ENCODE measurements at regions not wholly inside any gene's neighbourhood (a gene's known extent, or its start where the extent isn't known, plus 50 kb on each side); places are given as distances from the start of the nearest gene placed in this dataset.

DNA sequence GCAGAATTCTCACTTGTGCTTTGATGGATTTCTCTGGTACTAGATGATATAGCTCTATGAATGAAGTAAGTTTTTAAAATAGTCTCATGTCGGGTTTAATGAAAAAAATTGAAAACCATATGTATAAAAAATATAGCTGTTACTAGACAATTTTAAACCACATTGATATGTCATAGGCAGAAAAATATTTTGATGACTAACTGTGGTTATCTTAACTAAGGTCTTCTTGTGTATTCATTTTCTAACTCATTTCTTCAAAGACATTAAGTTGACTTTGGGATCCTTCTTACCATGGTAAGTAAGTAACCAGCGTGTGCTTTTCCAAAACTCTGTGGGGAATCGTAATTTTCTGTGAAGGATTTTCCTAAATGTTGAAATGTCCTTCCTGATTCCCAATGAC lies 160.9 kb upstream of the COL3A1 start:
- Histone ChIP-seq H3K27me3 (no peaks in the 10 kb centered on the region), H3K4me3 (no peak overlapping the region), H3K36me3 (no peaks in the 10 kb centered on the region), H3K4me1 (ENCODE audit: low read depth) (no peaks in the 10 kb centered on the region), H3K27ac (no peak overlapping the region), H3K9me3 (ENCODE audit: low read depth) (no peaks in the 10 kb centered on the region)
- DNase-seq (ENCODE audit: low read depth in 1 of 2, low spot score in 1 of 2): peak in 1 of 2 donors; percentile 43
- TF ChIP-seq, protein P1, sequence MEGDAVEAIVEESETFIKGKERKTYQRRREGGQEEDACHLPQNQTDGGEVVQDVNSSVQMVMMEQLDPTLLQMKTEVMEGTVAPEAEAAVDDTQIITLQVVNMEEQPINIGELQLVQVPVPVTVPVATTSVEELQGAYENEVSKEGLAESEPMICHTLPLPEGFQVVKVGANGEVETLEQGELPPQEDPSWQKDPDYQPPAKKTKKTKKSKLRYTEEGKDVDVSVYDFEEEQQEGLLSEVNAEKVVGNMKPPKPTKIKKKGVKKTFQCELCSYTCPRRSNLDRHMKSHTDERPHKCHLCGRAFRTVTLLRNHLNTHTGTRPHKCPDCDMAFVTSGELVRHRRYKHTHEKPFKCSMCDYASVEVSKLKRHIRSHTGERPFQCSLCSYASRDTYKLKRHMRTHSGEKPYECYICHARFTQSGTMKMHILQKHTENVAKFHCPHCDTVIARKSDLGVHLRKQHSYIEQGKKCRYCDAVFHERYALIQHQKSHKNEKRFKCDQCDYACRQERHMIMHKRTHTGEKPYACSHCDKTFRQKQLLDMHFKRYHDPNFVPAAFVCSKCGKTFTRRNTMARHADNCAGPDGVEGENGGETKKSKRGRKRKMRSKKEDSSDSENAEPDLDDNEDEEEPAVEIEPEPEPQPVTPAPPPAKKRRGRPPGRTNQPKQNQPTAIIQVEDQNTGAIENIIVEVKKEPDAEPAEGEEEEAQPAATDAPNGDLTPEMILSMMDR (IDR thresholded peaks at IDR 0.05; ENCODE audit: low read depth, low read length): no peak

DNA sequence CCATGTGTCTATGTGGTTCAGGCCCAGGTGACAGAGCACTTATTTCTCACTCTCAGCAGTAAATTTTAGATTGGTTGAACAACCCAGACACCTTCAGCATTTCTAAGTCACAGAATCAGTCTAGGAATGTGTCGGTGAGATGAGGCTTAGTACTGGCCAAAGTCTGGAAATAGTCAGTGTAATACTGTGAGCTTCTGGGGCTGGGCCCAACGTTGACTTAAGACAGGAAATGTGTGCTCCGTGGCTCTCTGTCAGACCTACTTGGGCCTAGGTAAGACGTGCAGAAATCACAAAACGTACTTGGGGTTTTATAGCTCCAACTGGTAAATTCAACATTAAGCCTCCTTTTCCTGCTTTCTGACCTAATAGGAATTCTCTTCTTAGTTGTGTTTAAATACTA lies 160.3 kb upstream of the COL3A1 start:
- TF ChIP-seq, protein P1 (IDR thresholded peaks at IDR 0.05; ENCODE audit: low read depth, low read length): no peak
- no peaks in the 10 kb centered on the region for H3K27me3 ChIP-seq
- no peak overlapping the region for H3K4me3 ChIP-seq

DNA sequence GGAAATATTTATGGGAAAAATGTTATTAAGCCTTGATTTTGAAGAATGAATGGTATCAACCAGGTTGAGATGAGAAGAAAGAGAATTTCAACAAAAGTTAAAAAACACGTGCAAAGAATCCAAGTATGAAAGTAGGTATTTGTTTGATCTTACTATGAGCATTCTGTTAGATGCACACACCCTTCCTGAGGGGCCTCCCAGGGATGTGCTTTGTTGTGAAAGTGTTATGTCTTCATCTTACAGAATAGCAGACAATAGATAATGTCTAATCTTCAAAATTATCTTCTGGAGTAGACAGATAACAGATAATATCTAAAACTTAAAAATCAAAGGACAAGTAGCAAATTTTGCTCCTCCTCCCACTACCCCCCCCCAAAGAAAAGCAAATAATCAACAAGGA lies 155.2 kb upstream of the COL3A1 start:
- DNase-seq (ENCODE audit: low read depth in 1 of 2, low spot score in 1 of 2): no peak
- no peak overlapping the region for H3K4me3 ChIP-seq
- H3K36me3 ChIP-seq: no peaks in the 10 kb centered on the region
- TF ChIP-seq, protein P1 (IDR thresholded peaks at IDR 0.05; ENCODE audit: low read depth, low read length): no peak
- H3K27ac ChIP-seq: no peak overlapping the region
- peaks cover 5% of the 10 kb centered on the region for H3K4me1 ChIP-seq (ENCODE audit: low read depth)
- no peaks in the 10 kb centered on the region for H3K9me3 ChIP-seq (ENCODE audit: low read depth)
- H3K27me3 ChIP-seq: no peaks in the 10 kb centered on the region

More for the DNA sequence above, 160.3 kb upstream of the COL3A1 start:
- peak in 1 of 2 donors; percentile 49 for DNase-seq (ENCODE audit: low read depth in 1 of 2, low spot score in 1 of 2)
- Histone ChIP-seq H3K36me3 (no peaks in the 10 kb centered on the region), H3K9me3 (ENCODE audit: low read depth) (no peaks in the 10 kb centered on the region), H3K4me1 (ENCODE audit: low read depth) (no peaks in the 10 kb centered on the region), H3K27ac (no peak overlapping the region)

DNA sequence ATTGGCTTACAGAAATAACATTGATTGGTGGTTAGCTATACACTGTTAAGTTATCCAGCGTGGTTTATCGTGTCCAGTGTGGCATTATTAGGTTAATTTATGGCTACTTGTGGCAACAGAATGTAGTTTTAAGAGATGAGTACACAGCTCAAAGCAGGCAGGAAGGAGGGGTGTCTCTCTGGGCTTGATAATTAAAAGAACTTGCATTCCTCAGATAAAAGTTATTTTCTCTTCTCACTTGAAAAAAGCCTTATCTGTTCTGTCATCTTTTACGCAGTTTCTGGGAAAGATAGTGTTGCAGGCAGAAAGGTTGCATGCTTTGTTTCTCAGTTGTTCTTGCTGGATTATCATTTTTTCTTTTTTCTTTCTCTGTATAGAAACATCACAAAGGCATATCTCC lies 154.4 kb upstream of the COL3A1 start:
- no peak overlapping the region for H3K27ac ChIP-seq
- TF ChIP-seq, protein P1 (IDR thresholded peaks at IDR 0.05; ENCODE audit: low read depth, low read length): no peak
- H3K36me3 ChIP-seq: no peaks in the 10 kb centered on the region
- H3K4me3 ChIP-seq: no peak overlapping the region
- peak in 1 of 2 donors; percentile 55 for DNase-seq (ENCODE audit: low read depth in 1 of 2, low spot score in 1 of 2)
- H3K27me3 ChIP-seq: no peaks in the 10 kb centered on the region
- H3K4me1 ChIP-seq (ENCODE audit: low read depth): peaks cover 5% of the 10 kb centered on the region
- H3K9me3 ChIP-seq (ENCODE audit: low read depth): no peaks in the 10 kb centered on the region

DNA sequence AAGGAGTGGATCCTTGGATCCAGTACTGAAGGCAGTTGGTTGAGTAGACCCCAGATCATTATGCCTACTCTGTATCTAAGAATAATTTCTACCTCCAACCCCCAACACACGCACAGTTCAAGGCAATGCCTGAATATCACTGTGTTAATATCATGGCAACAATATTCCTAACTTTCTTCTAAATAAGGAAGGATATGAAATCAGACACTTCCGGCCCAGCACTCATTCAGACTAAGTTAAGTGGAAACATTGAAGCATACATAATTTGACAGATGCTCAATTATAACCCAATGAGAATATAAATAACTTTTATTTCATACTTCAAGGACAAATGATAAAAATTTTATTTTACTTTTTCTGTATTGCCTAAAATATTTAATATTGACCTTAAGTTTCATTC lies 153.6 kb upstream of the COL3A1 start:
- H3K4me1 ChIP-seq (ENCODE audit: low read depth): peaks cover 5% of the 10 kb centered on the region
- H3K36me3 ChIP-seq: no peaks in the 10 kb centered on the region
- H3K4me3 ChIP-seq: no peak overlapping the region
- H3K27ac ChIP-seq: no peak overlapping the region
- no peaks in the 10 kb centered on the region for H3K27me3 ChIP-seq
- no peaks in the 10 kb centered on the region for H3K9me3 ChIP-seq (ENCODE audit: low read depth)
- DNase-seq (ENCODE audit: low read depth in 1 of 2, low spot score in 1 of 2): no peak
- TF ChIP-seq, protein P1 (IDR thresholded peaks at IDR 0.05; ENCODE audit: low read depth, low read length): no peak

DNA sequence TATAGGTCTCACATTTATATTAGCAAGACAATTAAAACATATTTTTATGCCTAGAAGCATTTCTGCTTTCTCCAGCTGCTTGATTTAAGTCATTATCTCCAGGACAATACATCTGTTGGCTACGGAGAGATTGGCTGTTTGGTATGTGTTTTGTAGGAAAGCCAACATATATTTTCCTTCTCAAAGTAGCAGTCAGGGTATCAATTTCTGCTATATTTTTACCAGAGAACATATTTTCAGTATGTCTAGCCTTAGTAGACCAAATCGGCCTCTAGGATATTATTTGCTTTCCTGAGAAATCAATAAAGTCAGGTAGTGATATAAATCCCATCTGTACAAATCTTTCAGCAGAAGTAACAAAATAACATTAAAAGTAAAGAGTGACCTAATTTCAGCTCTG lies 150.0 kb upstream of the COL3A1 start:
- DNase-seq (ENCODE audit: low read depth in 1 of 2, low spot score in 1 of 2): no peak
- Histone ChIP-seq H3K36me3 (no peaks in the 10 kb centered on the region), H3K27me3 (no peaks in the 10 kb centered on the region), H3K4me1 (ENCODE audit: low read depth) (peaks cover 5% of the 10 kb centered on the region), H3K27ac (no peak overlapping the region), H3K9me3 (ENCODE audit: low read depth) (no peaks in the 10 kb centered on the region), H3K4me3 (no peak overlapping the region)
- TF ChIP-seq, protein P1 (IDR thresholded peaks at IDR 0.05; ENCODE audit: low read depth, low read length): no peak

All from cardiac muscle cell (in vitro differentiated cells and primary cell).